Choroid plexus epithelial cell (primary cell): ENCODE measurements at regions not wholly inside any gene's neighbourhood (a gene's known extent, or its start where the extent isn't known, plus 50 kb on each side); places are given as distances from the start of the nearest gene placed in this dataset.

Source experiments
- DNase-seq: peaks from one replicate; pipeline ENCODE4 v3.0.0-alpha.2; 2010; ENCODE audit warnings: low read depth
- H3K4me3 ChIP-seq: 2 replicates; pipeline ENCODE4 v1.5.1; 2011; ENCODE audit warnings: low read depth, mild to moderate bottlenecking, control low read depth, low read length, moderate library complexity
- CTCF ChIP-seq: conservative IDR thresholded peaks from 2 replicates; pipeline ENCODE4 v1.5.1; 2011; ENCODE audit warnings: low read depth, mild to moderate bottlenecking, control low read depth, inconsistent platforms, low read length, moderate library complexity

GRCh38 chr22:34010259-34010658 is 90.0 kb upstream of the LARGE1 start:
- no peak for DNase-seq
- no peak for TF ChIP-seq CTCF
- H3K4me3 ChIP-seq = no peak overlapping the region

GRCh38 chr22:34015642-34016041 is 95.4 kb upstream of the LARGE1 start:
- H3K4me3 ChIP-seq = no peak overlapping the region
- no peak for TF ChIP-seq CTCF
- no peak for DNase-seq

- no peak for TF ChIP-seq CTCF
- no peak overlapping the region for H3K4me3 ChIP-seq
- no peak for DNase-seq
Measured at GRCh38 chr22:34017205-34017604, 96.9 kb upstream of the LARGE1 start.

GRCh38 chr22:34019190-34019845 is 99.0 kb upstream of the LARGE1 start:
- TF ChIP-seq CTCF = no peak
- H3K4me3 ChIP-seq = no peak overlapping the region
- DNase-seq = no peak

- no peak overlapping the region for H3K4me3 ChIP-seq
- TF ChIP-seq CTCF = no peak
- no peak for DNase-seq
Measured at GRCh38 chr22:34035209-34035608, 114.9 kb upstream of the LARGE1 start.

GRCh38 chr22:34036931-34037330 is 116.7 kb upstream of the LARGE1 start:
- TF ChIP-seq CTCF = no peak
- no peak for DNase-seq
- H3K4me3 ChIP-seq = no peak overlapping the region

- no peak for TF ChIP-seq CTCF
- DNase-seq = no peak
- no peak overlapping the region for H3K4me3 ChIP-seq
Measured at GRCh38 chr22:34038801-34039555, 118.7 kb upstream of the LARGE1 start.
